Endometrium (tissue), 2 donors: ENCODE measurements at regions not wholly inside any gene's neighbourhood (a gene's known extent, or its start where the extent isn't known, plus 50 kb on each side); places are given as distances from the start of the nearest gene placed in this dataset.

Source experiments
- FAIRE-seq: peaks from 2 replicates; lab custom pipeline; 2012; peaks lifted over from hg19 to GRCh38; lab: Jason Lieb, UNC
- donor health status: control.
- donor health status: control.

DNA sequence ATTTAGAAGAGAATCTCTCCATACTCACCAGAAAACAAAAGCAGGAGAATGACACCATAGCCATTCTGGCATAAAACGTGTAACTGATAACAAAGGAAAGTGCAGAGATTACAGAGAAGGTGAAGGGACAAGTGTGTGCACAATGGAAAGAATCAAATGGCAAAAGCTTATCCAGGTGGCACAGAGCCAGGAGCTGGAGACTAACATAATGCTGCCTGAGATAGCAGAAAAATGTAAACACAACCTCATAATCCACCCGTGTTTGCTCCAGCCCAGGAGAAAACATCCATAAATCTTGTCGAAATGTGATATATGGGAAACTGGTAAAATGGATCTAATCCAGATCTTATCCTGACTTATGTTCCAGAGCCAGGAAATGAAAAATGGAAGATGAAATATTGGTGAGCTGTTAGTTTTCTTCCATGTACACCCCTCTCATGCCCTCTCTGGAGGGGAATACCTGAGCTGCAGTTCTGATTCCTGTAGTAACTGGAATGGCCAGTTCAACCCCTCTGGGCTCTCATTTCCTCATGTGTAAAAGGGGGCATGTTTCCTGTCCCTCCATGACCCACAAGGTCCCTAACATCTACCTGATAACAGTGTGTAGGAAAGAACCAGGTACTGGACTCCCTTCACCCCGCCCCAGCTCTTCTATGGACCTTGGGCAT lies 212.3 kb upstream of the DAPK1 start:
- FAIRE-seq, result no peak

DNA sequence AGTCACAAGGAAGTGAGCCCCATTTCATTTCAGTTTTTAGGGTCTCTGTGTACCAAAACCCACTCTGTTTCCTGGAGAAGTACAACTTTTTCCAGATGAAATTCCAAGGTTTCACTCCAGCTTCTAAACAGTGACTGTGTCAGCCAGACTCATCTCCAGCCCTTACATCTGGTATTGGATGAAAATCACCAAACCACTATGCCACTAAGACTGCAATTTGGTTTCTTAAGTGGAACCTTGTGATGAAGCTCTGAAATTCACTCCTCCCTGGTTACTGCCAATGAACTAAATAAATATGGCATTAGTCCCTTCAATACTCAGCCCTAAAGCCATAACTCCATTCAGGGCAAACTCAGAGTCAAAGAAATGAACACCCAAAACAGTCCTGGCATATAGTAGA lies 211.2 kb upstream of the DAPK1 start:
- no peak for FAIRE-seq

DNA sequence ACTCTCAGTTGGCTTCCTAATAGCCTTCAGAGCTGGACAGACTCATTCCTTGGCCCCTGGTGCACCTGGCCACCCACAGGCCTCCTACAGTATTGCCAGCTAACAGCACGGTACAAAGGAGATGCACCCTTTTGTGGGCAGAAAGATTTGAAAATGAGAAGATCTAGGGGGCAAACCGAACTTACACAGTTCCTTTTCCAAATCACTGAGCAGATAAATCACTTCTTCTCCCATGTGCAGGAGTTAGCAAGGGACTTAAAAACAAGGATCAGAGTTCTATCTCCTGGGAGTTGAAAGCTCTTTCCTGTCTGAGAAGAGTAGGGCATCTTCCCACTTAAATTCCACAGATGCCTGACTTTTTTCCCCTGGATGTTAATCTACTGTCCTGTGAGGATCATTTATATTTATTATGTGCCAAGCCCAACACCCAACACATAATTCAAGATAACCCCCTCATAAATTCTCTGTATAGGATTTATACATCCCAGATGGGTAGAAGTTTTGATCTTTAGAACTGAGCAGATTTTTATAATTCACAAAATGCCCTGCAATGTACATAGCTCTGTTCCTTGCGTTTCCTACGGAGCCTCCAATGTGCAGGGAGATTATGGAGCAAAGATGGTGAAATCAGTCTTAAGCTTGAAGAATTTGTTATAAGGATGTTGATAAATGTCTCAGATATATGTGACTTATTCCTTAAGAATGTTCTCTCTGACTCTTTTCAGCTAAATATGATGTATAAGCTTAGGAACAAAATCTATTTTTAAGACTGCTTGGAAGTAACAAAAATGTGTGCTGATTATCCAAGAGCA lies 207.2 kb upstream of the DAPK1 start:
- no peak for FAIRE-seq

- no peak for FAIRE-seq
Observed at GRCh38 chr9:87292449-87293191, 205.0 kb upstream of the DAPK1 start.

DNA sequence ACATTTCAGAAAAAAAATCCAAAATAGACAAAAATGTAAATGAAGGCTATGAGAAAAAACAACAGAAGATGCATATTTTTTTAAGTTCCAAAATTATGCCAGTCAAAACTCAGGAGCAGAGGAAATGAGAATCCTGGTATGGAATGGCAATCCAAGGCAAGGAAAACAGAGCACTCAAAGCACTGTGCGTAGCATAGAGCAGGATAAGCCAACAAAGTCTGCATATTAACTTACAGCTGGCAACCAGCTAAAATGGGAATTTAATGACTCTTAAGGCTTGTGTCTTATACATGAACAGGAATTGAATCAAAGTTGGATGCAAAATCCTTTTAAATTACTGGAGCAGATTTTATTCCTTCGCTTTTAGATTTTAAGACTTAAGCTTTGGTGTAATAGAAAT lies 203.5 kb upstream of the DAPK1 start:
- FAIRE-seq, result no peak

- no peak for FAIRE-seq
Observed at GRCh38 chr9:87300915-87301314, 196.8 kb upstream of the DAPK1 start.

DNA sequence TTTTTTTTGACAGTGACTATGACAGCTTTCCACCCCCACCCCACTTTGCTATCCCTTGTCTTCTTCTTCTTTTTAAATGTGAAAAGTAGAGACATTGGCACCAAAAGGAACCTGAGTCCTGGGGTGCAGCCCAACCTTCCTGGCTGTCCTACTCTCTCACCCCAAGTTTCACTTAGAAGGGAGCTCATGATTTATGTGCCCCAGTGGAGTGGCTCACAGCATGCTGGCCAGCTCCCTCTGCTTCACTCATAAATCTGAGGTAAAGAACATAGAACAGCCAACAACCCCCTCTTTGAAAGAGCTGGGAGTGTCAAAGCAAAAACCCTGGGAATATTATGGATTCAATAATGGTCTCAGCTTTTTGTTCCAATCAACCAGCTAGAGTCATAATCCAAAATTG lies 196.3 kb upstream of the DAPK1 start:
- FAIRE-seq, result no peak

DNA sequence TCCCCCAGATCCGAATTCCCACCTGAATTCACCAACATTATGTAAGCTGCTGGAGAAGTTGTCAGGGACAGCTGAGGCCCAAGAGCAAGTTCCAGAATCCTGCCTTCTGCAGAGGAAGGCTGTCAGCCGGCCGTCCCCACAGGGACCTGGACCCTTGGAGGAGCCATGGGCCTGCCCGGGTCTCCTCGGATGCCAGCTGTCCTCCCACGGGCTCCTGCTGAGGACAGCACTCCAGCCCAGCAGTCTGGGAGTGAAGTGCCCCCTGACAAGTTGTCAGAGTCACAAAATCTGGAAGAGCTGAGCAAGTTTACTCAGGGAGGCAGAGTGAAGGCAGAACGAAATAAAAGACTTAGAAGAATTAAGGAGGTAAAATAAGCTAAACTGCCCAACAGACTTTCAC lies 192.5 kb upstream of the DAPK1 start:
- FAIRE-seq, result no peak

DNA sequence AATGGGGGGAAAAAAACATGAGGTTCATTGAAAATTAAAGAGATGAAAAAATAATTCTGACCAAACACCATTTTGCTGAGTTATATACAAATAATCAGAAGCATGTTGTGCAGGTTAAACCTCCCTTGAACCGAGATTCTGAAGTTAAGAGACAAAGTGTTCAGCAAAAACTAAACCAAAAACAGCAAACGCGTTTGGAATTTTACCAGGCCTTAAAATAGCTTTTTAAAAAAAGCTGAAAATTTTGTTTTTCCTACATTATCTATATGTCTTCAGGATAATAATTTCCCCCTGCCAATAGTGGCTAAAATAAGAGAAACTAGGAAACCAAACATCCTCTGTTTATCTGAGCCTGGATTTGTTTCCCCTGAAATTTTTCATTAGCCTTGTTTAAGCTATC lies 191.7 kb upstream of the DAPK1 start:
- no peak for FAIRE-seq

DNA sequence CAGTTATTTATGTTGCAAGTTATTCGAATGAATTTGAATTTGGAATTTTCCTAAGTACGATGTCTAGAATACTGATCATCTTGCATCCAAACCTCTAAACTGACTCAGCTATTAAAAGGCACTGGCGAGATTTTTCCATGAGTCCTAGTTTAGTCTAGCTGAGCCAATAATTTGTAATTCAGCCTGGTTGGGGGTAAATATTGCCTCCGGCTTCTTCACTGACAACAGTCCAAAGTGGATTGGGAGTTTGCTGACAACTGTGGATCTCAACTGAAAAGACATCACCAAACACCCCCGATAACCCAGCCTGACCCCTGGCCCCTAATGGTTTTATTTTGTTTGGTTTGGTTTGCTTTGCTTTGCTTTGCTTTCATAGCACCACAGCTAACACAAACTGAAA lies 189.8 kb upstream of the DAPK1 start:
- no peak for FAIRE-seq

DNA sequence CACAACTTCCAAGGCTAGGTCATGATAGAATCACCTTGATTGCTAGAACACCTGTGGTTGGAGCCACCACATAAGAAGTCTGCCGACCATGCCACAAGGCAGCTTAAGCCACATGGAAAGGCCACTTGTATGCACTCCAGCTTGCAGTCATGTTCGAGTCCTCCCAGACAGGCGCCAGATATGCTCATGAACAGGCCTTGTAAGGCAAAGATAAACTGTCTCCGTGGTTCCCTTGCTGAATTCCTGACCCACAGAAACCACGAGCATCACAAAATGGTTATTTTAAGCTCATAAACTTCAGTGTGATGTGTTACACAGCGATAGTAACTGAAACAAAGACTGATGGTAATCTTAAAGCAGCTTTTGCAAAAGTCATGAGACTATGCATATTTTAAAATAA lies 188.4 kb upstream of the DAPK1 start:
- no peak for FAIRE-seq

GRCh38 chr9:87310827-87311523 lies 186.7 kb upstream of the DAPK1 start:
- no peak for FAIRE-seq

DNA sequence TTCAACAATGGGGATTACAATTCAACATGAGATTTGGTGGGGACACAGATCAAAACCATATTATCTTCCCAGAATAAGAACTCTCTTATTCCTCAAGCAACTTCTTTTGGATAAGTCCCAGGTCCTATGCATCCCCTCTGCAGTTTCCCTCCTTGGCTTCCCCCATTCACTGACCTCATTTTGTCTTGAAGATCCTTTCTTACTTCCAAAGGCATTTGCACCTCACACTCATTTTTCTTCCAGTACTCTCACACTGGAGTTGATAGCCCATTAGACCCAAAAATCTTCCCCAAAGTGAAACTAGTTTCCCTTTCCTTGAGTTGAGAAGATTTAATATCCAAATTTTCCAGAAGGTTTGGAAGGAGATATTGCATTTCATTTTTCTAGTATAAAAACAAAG lies 178.0 kb upstream of the DAPK1 start:
- no peak for FAIRE-seq

GRCh38 chr9:87320146-87320884 lies 177.4 kb upstream of the DAPK1 start:
- FAIRE-seq, result no peak

- FAIRE-seq, result no peak
Observed at GRCh38 chr9:87322840-87323635, 174.6 kb upstream of the DAPK1 start.

DNA sequence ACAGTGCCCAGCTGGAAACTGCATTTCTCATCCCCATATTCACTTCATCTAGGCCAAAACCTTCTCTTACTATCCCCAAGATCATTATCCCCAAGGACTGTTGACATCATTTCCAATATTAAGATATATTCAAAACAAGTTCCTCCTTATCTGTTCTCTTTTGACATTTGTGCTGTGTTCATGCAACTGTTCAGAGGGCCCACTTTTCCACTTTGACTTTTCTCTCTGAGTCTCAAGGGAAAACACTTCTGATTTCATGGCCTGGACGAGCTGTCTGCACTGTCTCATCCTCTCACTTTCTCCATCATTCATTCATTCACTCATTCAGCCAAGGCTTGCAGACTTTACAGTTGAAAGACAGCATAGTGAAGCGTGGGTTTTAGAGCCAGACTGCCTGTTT lies 173.7 kb upstream of the DAPK1 start:
- FAIRE-seq, result no peak

DNA sequence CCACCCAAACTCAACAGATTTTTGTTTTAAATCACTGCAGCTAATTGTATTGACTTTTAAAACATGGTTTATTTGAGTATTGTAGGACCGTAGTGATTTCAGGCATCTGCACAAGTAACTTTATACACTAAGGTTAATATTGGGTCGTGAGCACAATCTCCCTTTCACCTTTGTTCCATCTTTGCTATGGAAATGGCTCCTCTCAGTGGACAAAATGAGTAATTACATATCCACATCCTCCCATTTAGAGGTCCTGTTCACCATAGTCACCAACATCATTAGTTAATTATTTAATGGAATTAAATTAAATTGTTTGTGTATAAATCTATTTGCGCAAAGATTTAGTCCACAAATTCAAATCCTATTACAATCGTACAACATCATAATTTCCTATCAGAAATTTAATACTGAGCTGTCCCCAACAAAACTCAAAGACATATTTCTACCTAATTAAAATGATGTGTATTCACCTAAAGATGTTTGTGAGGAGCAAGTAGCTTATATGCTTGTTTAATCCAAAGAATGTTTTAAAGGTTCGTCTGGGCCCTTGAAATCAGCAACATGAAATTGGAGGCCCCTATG lies 173.0 kb upstream of the DAPK1 start:
- FAIRE-seq, result peak; percentile 94

DNA sequence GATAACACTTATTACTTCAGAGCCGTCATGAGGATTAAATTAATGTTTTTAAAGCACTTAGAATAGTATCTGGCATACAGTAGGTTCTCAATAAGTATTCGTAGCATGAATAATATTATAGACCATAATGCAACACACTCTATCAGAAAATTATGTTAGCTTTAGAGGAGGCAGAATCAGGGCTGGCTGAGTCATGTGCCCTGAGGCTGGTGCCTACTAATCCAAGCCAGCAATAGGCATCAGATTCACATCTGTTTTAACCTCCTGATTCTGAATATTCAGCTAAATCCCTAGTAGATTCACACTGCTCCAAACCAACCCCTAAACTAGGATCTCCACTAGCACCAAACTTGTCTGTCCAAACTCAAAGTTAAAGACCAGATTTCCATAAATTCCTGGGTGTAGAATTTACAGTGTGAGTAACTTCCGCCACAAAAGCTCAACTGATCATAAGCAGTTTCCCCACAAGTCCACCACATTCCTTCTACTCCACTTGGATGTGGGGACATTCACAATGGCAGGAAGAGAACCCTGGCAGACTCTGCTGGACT lies 170.0 kb upstream of the DAPK1 start:
- no peak for FAIRE-seq

DNA sequence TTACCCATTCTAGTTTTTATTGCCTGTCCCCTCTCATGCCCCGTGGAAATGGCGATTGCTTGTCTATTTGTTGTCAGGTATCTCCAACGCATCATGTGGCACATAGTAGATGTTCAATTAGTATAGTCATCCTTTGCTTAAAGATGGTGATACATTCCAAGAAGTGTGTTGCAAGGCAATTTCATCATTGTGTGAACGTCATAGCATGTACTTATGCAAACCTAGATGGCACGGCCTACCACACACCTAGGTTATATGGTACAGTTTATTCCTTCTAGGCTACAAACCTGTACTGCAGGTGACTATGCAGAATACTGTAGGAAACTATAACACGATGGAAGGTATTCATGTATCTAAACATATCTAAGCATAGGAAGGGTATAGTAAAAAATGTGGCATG lies 163.9 kb upstream of the DAPK1 start:
- FAIRE-seq, result no peak

- FAIRE-seq, result no peak
Observed at GRCh38 chr9:87334366-87334765, 163.3 kb upstream of the DAPK1 start.
